H1 (cell line): ENCODE measurements at regions not wholly inside any gene's neighbourhood (a gene's known extent, or its start where the extent isn't known, plus 50 kb on each side); places are given as distances from the start of the nearest gene placed in this dataset.

ENCODE experiments used
- KDM1A ChIP-seq: fragments of 200-600, 300-600 bp; sonication (generic); IDR thresholded peaks from 2 replicates; pipeline ENCODE4 v1.7.1; 2016; ENCODE audit warnings: mild to moderate bottlenecking, low read length, borderline replicate concordance
- PHF8 ChIP-seq: fragments of 200-600 bp; sonication (generic); conservative IDR thresholded peaks from 2 replicates; pipeline ENCODE4 v1.7.1; 2012; ENCODE audit warnings: low read depth, mild to moderate bottlenecking, inconsistent platforms, low read length, moderate library complexity
- RBBP5 ChIP-seq: IDR thresholded peaks from 2 replicates; pipeline ENCODE4 v1.7.1; 2012; ENCODE audit warnings: low read depth, mild to moderate bottlenecking, inconsistent platforms, low read length, moderate library complexity, borderline replicate concordance
- SAP30 ChIP-seq: fragments of 300-600 bp; sonication (generic); IDR thresholded peaks from 2 replicates; pipeline ENCODE4 v1.7.1; 2012; ENCODE audit warnings: low read length, moderate library complexity, mild to moderate bottlenecking, inconsistent platforms; ENCODE audit not compliant: insufficient read depth, insufficient replicate concordance
- TF ChIP-seq, protein P1 (sequence below): fragments of 300-600 bp; sonication (generic); IDR thresholded peaks from 2 replicates; pipeline ENCODE4 v1.7.1; 2012; ENCODE audit warnings: low read length, moderate library complexity, mild to moderate bottlenecking, inconsistent platforms; ENCODE audit not compliant: insufficient replicate concordance
- TF ChIP-seq, protein P2 (sequence below), 3 experiments: IDR thresholded peaks; 1 replicate in 2 of 3; 2 replicates in 1 of 3; pipeline versions ENCODE4 v1.5.1 to v1.6.1; 2011; ENCODE audit warnings: low read length in 3 of 3, mild to moderate bottlenecking in 3 of 3, inconsistent platforms in 2 of 3, low read depth in 1 of 3, moderate library complexity in 1 of 3; ENCODE audit not compliant: insufficient read depth in 1 of 3; ENCODE audit errors: control extremely low read depth in 1 of 3

DNA sequence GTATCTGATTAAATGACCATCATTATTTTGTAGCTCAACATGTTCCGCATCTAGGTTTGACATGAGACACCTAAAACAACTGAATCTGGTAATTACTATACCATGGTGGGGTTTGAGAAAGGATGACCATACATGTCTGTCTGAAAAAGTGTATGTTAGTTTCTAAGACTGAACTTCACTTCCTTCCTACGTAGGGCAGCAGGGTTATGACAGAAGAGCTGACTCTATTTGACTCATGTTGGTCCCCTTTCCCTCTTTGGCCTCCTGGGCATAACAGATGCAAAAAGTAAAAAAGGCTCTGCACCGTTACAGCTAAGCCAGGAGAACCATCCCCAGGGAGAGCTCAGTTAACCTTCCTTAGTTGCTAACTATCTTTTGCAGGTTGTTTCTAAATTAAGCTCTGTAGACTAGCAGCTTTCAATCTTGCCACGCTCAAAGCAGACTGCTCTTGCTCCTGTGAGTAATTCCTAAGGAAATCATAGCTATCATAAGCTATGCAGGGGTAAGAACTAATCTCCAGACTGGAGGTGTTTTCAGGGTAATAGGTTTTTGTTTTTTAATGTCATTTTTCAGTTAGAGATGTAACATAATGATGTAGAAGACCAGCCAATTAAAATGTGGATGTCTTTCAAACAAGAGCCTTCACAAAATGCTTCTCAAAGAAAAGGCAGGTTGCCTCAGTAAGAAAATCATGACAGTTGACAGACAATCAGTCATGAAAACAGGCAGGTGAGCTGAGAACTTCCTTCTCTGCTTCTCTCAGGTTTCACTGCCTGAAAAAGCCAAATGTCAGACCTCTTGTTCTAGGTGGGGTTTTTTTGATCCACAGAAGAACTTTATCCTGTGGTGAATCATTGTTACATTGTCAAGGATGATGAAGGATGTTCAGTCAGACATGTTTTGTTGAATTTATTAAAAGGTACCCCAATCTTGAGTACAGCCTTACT lies 66.9 kb upstream of the DAPP1 start (continued):
- TF ChIP-seq, protein P1, sequence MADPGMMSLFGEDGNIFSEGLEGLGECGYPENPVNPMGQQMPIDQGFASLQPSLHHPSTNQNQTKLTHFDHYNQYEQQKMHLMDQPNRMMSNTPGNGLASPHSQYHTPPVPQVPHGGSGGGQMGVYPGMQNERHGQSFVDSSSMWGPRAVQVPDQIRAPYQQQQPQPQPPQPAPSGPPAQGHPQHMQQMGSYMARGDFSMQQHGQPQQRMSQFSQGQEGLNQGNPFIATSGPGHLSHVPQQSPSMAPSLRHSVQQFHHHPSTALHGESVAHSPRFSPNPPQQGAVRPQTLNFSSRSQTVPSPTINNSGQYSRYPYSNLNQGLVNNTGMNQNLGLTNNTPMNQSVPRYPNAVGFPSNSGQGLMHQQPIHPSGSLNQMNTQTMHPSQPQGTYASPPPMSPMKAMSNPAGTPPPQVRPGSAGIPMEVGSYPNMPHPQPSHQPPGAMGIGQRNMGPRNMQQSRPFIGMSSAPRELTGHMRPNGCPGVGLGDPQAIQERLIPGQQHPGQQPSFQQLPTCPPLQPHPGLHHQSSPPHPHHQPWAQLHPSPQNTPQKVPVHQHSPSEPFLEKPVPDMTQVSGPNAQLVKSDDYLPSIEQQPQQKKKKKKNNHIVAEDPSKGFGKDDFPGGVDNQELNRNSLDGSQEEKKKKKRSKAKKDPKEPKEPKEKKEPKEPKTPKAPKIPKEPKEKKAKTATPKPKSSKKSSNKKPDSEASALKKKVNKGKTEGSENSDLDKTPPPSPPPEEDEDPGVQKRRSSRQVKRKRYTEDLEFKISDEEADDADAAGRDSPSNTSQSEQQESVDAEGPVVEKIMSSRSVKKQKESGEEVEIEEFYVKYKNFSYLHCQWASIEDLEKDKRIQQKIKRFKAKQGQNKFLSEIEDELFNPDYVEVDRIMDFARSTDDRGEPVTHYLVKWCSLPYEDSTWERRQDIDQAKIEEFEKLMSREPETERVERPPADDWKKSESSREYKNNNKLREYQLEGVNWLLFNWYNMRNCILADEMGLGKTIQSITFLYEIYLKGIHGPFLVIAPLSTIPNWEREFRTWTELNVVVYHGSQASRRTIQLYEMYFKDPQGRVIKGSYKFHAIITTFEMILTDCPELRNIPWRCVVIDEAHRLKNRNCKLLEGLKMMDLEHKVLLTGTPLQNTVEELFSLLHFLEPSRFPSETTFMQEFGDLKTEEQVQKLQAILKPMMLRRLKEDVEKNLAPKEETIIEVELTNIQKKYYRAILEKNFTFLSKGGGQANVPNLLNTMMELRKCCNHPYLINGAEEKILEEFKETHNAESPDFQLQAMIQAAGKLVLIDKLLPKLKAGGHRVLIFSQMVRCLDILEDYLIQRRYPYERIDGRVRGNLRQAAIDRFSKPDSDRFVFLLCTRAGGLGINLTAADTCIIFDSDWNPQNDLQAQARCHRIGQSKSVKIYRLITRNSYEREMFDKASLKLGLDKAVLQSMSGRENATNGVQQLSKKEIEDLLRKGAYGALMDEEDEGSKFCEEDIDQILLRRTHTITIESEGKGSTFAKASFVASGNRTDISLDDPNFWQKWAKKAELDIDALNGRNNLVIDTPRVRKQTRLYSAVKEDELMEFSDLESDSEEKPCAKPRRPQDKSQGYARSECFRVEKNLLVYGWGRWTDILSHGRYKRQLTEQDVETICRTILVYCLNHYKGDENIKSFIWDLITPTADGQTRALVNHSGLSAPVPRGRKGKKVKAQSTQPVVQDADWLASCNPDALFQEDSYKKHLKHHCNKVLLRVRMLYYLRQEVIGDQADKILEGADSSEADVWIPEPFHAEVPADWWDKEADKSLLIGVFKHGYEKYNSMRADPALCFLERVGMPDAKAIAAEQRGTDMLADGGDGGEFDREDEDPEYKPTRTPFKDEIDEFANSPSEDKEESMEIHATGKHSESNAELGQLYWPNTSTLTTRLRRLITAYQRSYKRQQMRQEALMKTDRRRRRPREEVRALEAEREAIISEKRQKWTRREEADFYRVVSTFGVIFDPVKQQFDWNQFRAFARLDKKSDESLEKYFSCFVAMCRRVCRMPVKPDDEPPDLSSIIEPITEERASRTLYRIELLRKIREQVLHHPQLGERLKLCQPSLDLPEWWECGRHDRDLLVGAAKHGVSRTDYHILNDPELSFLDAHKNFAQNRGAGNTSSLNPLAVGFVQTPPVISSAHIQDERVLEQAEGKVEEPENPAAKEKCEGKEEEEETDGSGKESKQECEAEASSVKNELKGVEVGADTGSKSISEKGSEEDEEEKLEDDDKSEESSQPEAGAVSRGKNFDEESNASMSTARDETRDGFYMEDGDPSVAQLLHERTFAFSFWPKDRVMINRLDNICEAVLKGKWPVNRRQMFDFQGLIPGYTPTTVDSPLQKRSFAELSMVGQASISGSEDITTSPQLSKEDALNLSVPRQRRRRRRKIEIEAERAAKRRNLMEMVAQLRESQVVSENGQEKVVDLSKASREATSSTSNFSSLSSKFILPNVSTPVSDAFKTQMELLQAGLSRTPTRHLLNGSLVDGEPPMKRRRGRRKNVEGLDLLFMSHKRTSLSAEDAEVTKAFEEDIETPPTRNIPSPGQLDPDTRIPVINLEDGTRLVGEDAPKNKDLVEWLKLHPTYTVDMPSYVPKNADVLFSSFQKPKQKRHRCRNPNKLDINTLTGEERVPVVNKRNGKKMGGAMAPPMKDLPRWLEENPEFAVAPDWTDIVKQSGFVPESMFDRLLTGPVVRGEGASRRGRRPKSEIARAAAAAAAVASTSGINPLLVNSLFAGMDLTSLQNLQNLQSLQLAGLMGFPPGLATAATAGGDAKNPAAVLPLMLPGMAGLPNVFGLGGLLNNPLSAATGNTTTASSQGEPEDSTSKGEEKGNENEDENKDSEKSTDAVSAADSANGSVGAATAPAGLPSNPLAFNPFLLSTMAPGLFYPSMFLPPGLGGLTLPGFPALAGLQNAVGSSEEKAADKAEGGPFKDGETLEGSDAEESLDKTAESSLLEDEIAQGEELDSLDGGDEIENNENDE, result no peak
- TF ChIP-seq, protein P2, sequence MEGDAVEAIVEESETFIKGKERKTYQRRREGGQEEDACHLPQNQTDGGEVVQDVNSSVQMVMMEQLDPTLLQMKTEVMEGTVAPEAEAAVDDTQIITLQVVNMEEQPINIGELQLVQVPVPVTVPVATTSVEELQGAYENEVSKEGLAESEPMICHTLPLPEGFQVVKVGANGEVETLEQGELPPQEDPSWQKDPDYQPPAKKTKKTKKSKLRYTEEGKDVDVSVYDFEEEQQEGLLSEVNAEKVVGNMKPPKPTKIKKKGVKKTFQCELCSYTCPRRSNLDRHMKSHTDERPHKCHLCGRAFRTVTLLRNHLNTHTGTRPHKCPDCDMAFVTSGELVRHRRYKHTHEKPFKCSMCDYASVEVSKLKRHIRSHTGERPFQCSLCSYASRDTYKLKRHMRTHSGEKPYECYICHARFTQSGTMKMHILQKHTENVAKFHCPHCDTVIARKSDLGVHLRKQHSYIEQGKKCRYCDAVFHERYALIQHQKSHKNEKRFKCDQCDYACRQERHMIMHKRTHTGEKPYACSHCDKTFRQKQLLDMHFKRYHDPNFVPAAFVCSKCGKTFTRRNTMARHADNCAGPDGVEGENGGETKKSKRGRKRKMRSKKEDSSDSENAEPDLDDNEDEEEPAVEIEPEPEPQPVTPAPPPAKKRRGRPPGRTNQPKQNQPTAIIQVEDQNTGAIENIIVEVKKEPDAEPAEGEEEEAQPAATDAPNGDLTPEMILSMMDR (IDR thresholded peaks at IDR 0.05; ENCODE audit: control extremely low read depth in 1 of 3, insufficient read depth in 1 of 3, low read depth in 1 of 3, low read length in 3 of 3), result no peak
- TF ChIP-seq SAP30 (no peak), KDM1A (no peak), RBBP5 (no peak), PHF8 (no peak)
